IMR-90 (cell line): ENCODE measurements at regions not wholly inside any gene's neighbourhood (a gene's known extent, or its start where the extent isn't known, plus 50 kb on each side); places are given as distances from the start of the nearest gene placed in this dataset.

Experiments
- ATAC-seq: fragments of 200-7000 bp; cut with Tn5 transposase; 2 replicates; pipeline ENCODE4 v1.9.1; 2020; ENCODE audit warnings: low read depth, mild to moderate bottlenecking, moderate library complexity
- BruUV-seq: library from RNA; stranded (reverse); fragments of 400-500 nt; replicated peaks from 2 replicates; lab custom pipeline; 2021; lab: Mats Ljungman, UMichigan
- CTCF ChIA-PET: fragments of 300-600 bp; formaldehyde crosslinking; extraction: SDS; loops from one replicate; lab custom pipeline; 2021; ENCODE audit warnings: antibody characterized with exemption; lab: Yijun Ruan, JAX
- POLR2A ChIA-PET: fragments of 300-600 bp; sonication (Branson Sonifier 250); formaldehyde crosslinking; loops from one replicate; lab custom pipeline; 2022; ENCODE audit warnings: antibody characterized with exemption; ENCODE audit not compliant: unreplicated experiment; lab: Charles Lee
- DNase-seq: peaks from one replicate; pipeline ENCODE4 v3.0.0; 2013
- H2AFZ ChIP-seq: replicated peaks from 2 replicates; pipeline ENCODE3; 2013; ENCODE audit warnings: low read length, mild to moderate bottlenecking; ENCODE audit not compliant: poor library complexity
- H2AK5ac ChIP-seq: 2 replicates; pipeline ENCODE4 v1.6.1; 2013; ENCODE audit warnings: low read depth, low read length, inconsistent platforms
- H2AK9ac ChIP-seq: replicated peaks from 2 replicates; pipeline ENCODE3; 2013; ENCODE audit warnings: mild to moderate bottlenecking, low read depth, low read length, moderate library complexity; ENCODE audit not compliant: poor library complexity
- H2BK120ac ChIP-seq: 2 replicates; pipeline ENCODE4 v1.6.1; 2013; ENCODE audit warnings: low read depth, low read length, inconsistent platforms
- H2BK15ac ChIP-seq: 3 replicates; pipeline ENCODE4 v1.6.1; 2013; ENCODE audit warnings: low read depth, low read length, inconsistent platforms
- H2BK20ac ChIP-seq: 2 replicates; pipeline ENCODE4 v1.6.1; 2013; ENCODE audit warnings: low read depth, mild to moderate bottlenecking, inconsistent platforms, low read length, moderate library complexity
- H2BK5ac ChIP-seq: 2 replicates; pipeline ENCODE4 v1.6.1; 2013; ENCODE audit warnings: mild to moderate bottlenecking, low read depth, low read length, inconsistent platforms; ENCODE audit not compliant: poor library complexity, severe bottlenecking
- H3K14ac ChIP-seq: replicated peaks from 2 replicates; pipeline ENCODE4 v1.6.1; 2013; ENCODE audit warnings: low read depth, low read length, inconsistent platforms
- H3K18ac ChIP-seq: 2 replicates; pipeline ENCODE4 v1.6.1; 2013; ENCODE audit warnings: low read depth, low read length, control low read depth
- H3K23ac ChIP-seq: 2 replicates; pipeline ENCODE4 v1.6.1; 2013; ENCODE audit warnings: low read depth, low read length, inconsistent platforms
- H3K27ac ChIP-seq: 2 replicates; pipeline ENCODE4 v1.5.1; 2013; ENCODE audit warnings: mild to moderate bottlenecking, control low read depth, low read length; ENCODE audit not compliant: insufficient read depth
- H3K27me3 ChIP-seq: 2 replicates; pipeline ENCODE4 v1.6.1; 2013; ENCODE audit warnings: low read length; ENCODE audit not compliant: control insufficient read depth, insufficient read depth
- H3K36me3 ChIP-seq: 2 replicates; pipeline ENCODE4 v1.6.1; 2013; ENCODE audit warnings: low read length, mixed read lengths; ENCODE audit not compliant: control insufficient read depth, insufficient read depth
- H3K4ac ChIP-seq: 2 replicates; pipeline ENCODE4 v1.6.1; 2013; ENCODE audit warnings: low read depth, low read length, inconsistent platforms
- H3K4me1 ChIP-seq: 2 replicates; pipeline ENCODE4 v1.6.1; 2013; ENCODE audit warnings: low read length, mixed read lengths; ENCODE audit not compliant: control insufficient read depth, insufficient read depth
- H3K4me2 ChIP-seq: 2 replicates; pipeline ENCODE4 v1.6.1; 2013; ENCODE audit warnings: low read depth, mild to moderate bottlenecking, control low read depth, low read length, moderate library complexity
- H3K4me3 ChIP-seq: 2 replicates; pipeline ENCODE4 v1.5.1; 2013; ENCODE audit warnings: low read depth, mild to moderate bottlenecking, control low read depth, low read length, moderate library complexity; ENCODE audit not compliant: insufficient read depth
- H3K56ac ChIP-seq: 2 replicates; pipeline ENCODE4 v1.6.1; 2013; ENCODE audit warnings: low read length, inconsistent platforms; ENCODE audit not compliant: insufficient read depth; ENCODE audit errors: extremely low read depth
- H3K79me1 ChIP-seq, 2 experiments: 2 replicates each; pipeline ENCODE4 v1.6.1; 2013; ENCODE audit warnings: low read length in 2 of 2, inconsistent platforms in 1 of 2, low read depth in 1 of 2
- H3K9ac ChIP-seq: 2 replicates; pipeline ENCODE4 v1.6.1; 2013; ENCODE audit warnings: low read depth, low read length, control low read depth
- H3K9me1 ChIP-seq: 2 replicates; pipeline ENCODE4 v1.6.1; 2013; ENCODE audit warnings: low read length, inconsistent platforms; ENCODE audit not compliant: insufficient read depth
- H3K9me3 ChIP-seq: 2 replicates; pipeline ENCODE4 v1.6.1; 2013; ENCODE audit warnings: low read length; ENCODE audit not compliant: control insufficient read depth, insufficient read depth
- H4K20me1 ChIP-seq: 2 replicates; pipeline ENCODE4 v1.6.1; 2013; ENCODE audit warnings: low read length, inconsistent platforms; ENCODE audit not compliant: insufficient read depth
- H4K5ac ChIP-seq: 2 replicates; pipeline ENCODE4 v1.6.1; 2013; ENCODE audit warnings: mild to moderate bottlenecking, low read depth, low read length, control low read depth
- H4K8ac ChIP-seq, 2 experiments: 2 replicates each; pipeline ENCODE4 v1.6.1; 2013; ENCODE audit warnings: low read depth in 2 of 2, low read length in 2 of 2, control low read depth in 1 of 2, inconsistent platforms in 1 of 2
- H4K91ac ChIP-seq: 2 replicates; pipeline ENCODE4 v1.6.1; 2013; ENCODE audit warnings: low read depth, low read length, inconsistent platforms; ENCODE audit not compliant: insufficient read depth
- BHLHE40 ChIP-seq: fragments of 150-350 bp; IDR thresholded peaks from 2 replicates; pipeline ENCODE4 v1.6.1; 2016; ENCODE audit warnings: mild to moderate bottlenecking, low read depth, low read length
- CEBPB ChIP-seq: IDR thresholded peaks from 2 replicates; pipeline ENCODE4 v1.6.1; 2012; ENCODE audit warnings: low read depth, low read length, improper control_type of control experiment
- CHD1 ChIP-seq: IDR thresholded peaks from 2 replicates; pipeline ENCODE4 v1.6.1; 2012; ENCODE audit warnings: low read depth, low read length, improper control_type of control experiment
- CTCF ChIP-seq: conservative IDR thresholded peaks from 2 replicates; pipeline ENCODE4 v1.5.1; 2012; ENCODE audit warnings: mild to moderate bottlenecking, low read depth, low read length, improper control_type of control experiment
- ELK1 ChIP-seq: fragments of 150-350 bp; IDR thresholded peaks from 2 replicates; pipeline ENCODE4 v1.6.1; 2016; ENCODE audit warnings: low read depth, mild to moderate bottlenecking, low read length, moderate library complexity, borderline replicate concordance
- FOS ChIP-seq: fragments of 150-350 bp; IDR thresholded peaks from 2 replicates; pipeline ENCODE4 v1.6.1; 2016; ENCODE audit warnings: low read depth, low read length
- MAFK ChIP-seq: IDR thresholded peaks from 2 replicates; pipeline ENCODE4 v1.6.1; 2012; ENCODE audit warnings: low read depth, low read length, improper control_type of control experiment
- MAZ ChIP-seq: IDR thresholded peaks from 2 replicates; pipeline ENCODE4 v1.6.1; 2012; ENCODE audit warnings: low read depth, mild to moderate bottlenecking, low read length, improper control_type of control experiment, moderate library complexity, borderline replicate concordance
- MXI1 ChIP-seq: IDR thresholded peaks from 2 replicates; pipeline ENCODE4 v1.6.1; 2012; ENCODE audit warnings: low read depth, mild to moderate bottlenecking, low read length, moderate library complexity, borderline replicate concordance
- NFE2L2 ChIP-seq: fragments of 150-350 bp; IDR thresholded peaks from 2 replicates; pipeline ENCODE4 v1.6.1; 2016; ENCODE audit warnings: low read depth, mild to moderate bottlenecking, low read length
- POLR2A ChIP-seq: IDR thresholded peaks from 2 replicates; pipeline ENCODE4 v1.6.1; 2012; ENCODE audit warnings: mild to moderate bottlenecking, low read depth, low read length
- RAD21 ChIP-seq: IDR thresholded peaks from 2 replicates; pipeline ENCODE4 v1.6.1; 2012; ENCODE audit warnings: low read length, improper control_type of control experiment
- RCOR1 ChIP-seq: IDR thresholded peaks from 2 replicates; pipeline ENCODE4 v1.6.1; 2012; ENCODE audit warnings: mild to moderate bottlenecking, low read length, improper control_type of control experiment; ENCODE audit not compliant: insufficient replicate concordance
- RFX5 ChIP-seq: IDR thresholded peaks from 2 replicates; pipeline ENCODE4 v1.8.0; 2012; ENCODE audit warnings: low read depth, mild to moderate bottlenecking, low read length, moderate library complexity
- SMC3 ChIP-seq: fragments of 150-350 bp; IDR thresholded peaks from 2 replicates; pipeline ENCODE4 v1.6.1; 2016; ENCODE audit warnings: low read depth, mild to moderate bottlenecking, antibody characterized with exemption, low read length, moderate library complexity
- USF2 ChIP-seq: fragments of 150-350 bp; IDR thresholded peaks from 2 replicates; pipeline ENCODE4 v1.6.1; 2017; ENCODE audit warnings: mild to moderate bottlenecking, antibody characterized with exemption, low read length, low read depth
- WGBS, 2 experiments: methylation state at CpG; one replicate each; pipeline versions ENCODE4 v1.1.5 to v1.1.7; 2013; ENCODE audit warnings: missing lambda C conversion rate in 2 of 2; ENCODE audit not compliant: insufficient read length in 1 of 2; ENCODE audit errors: extremely low coverage in 2 of 2; 5-methylcytosine and 5-hydroxymethylcytosine counted together
- dilution Hi-C: fragments of 300-500 bp; cut with HindIII; formaldehyde crosslinking; loops from one replicate; pipeline ENCODE4 v1.14.3; 2018; ENCODE audit warnings: low sequenced_read_pairs; ENCODE audit not compliant: unreplicated experiment
- in situ Hi-C: fragments of 300-500 bp; cut with MboI; formaldehyde crosslinking; loops from 3 replicates; pipeline ENCODE4 v1.14.3; 2019; ENCODE audit warnings: low sequenced_read_pairs, inconsistent platforms, mixed read lengths
- intact Hi-C: fragments of 100-400 bp; cut with micrococcal nuclease; formaldehyde crosslinking; loops from 2 replicates; pipeline ENCODE4 v1.10.0; 2022

- dilution Hi-C loops (no loop called here), intact Hi-C loops (no loop called here), in situ Hi-C loops (no loop called here)
- Histone ChIP-seq H2AK9ac (no peak overlapping the region), H3K4me1 (no peaks in the 10 kb centered on the region), H2BK5ac (no peak overlapping the region), H4K5ac (no peak overlapping the region), H3K4me3 (no peak overlapping the region), H3K9ac (no peak overlapping the region), H3K4ac (no peak overlapping the region), H3K23ac (no peak overlapping the region), H2BK20ac (no peak overlapping the region), H4K91ac (no peak overlapping the region), H4K8ac (no peak overlapping the region), H3K27me3 (no peaks in the 10 kb centered on the region), H3K79me1 (no peaks in the 10 kb centered on the region), H3K9me1 (no peaks in the 10 kb centered on the region), H3K27ac (no peak overlapping the region), H3K14ac (no peak overlapping the region), H2AK5ac (no peak overlapping the region), H3K56ac (no peak overlapping the region), H4K20me1 (no peaks in the 10 kb centered on the region), H2BK120ac (no peak overlapping the region), H3K4me2 (no peak overlapping the region), H3K18ac (no peak overlapping the region), H2AFZ (no peak overlapping the region), H3K36me3 (no peaks in the 10 kb centered on the region), H3K9me3 (no peaks in the 10 kb centered on the region), H2BK15ac (no peak overlapping the region)
- ChIA-PET CTCF (no interaction called here), POLR2A (no interaction called here)
- ATAC-seq (no peak), DNase-seq (no peak)
- TF ChIP-seq BHLHE40 (no peak), FOS (no peak), USF2 (no peak), RCOR1 (no peak), RFX5 (no peak), RAD21 (no peak), ELK1 (no peak), CEBPB (no peak), CTCF (no peak), MAFK (no peak), SMC3 (no peak), CHD1 (no peak), POLR2A (no peak), NFE2L2 (no peak), MAZ (no peak), MXI1 (no peak)
- WGBS, 2 experiments, result 100% methylated on average over 2 of the region's 4 CpGs; no CpG with 5 or more reads in 1 of the 2 experiments
- no TSS peak for BruUV-seq
Measured at GRCh38 chr21:26332867-26333266, 162.3 kb upstream of the APP start.
